GM12865 (cell line): ENCODE measurements at regions not wholly inside any gene's neighbourhood (a gene's known extent, or its start where the extent isn't known, plus 50 kb on each side); places are given as distances from the start of the nearest gene placed in this dataset.

Source experiments
- DNase-seq: peaks from one replicate; pipeline ENCODE4 v3.0.0; 2010; ENCODE audit warnings: low read depth
- H3K4me3 ChIP-seq: 2 replicates; pipeline ENCODE4 v1.5.1; 2011; ENCODE audit warnings: mild to moderate bottlenecking, low read depth, low read length, control low read depth
- CTCF ChIP-seq: IDR thresholded peaks from 2 replicates; pipeline ENCODE4 v1.5.1; 2011; ENCODE audit warnings: low read length, control low read depth, low read depth, inconsistent platforms; ENCODE audit not compliant: insufficient read depth; ENCODE audit errors: missing control alignments

GRCh38 chr14:56522403-56522802, 57.2 kb upstream of the TMEM260 start:
- TF ChIP-seq CTCF, result no peak
- DNase-seq, result no peak
- no peak overlapping the region for H3K4me3 ChIP-seq

- no peak for DNase-seq
- TF ChIP-seq CTCF, result no peak
- no peak overlapping the region for H3K4me3 ChIP-seq
Observed at GRCh38 chr14:56524971-56525677, 54.5 kb upstream of the TMEM260 start.

- H3K4me3 ChIP-seq, result no peak overlapping the region
- no peak for DNase-seq
- TF ChIP-seq CTCF, result no peak
Observed at GRCh38 chr14:56528927-56529326, 50.7 kb upstream of the TMEM260 start.
